Liver (tissue), 3 donors: ENCODE measurements at regions not wholly inside any gene's neighbourhood (a gene's known extent, or its start where the extent isn't known, plus 50 kb on each side); places are given as distances from the start of the nearest gene placed in this dataset.

Experiments
- EGR1 ChIP-seq, 2 donors: IDR thresholded peaks; 2 replicates each; pipeline ENCODE4 v1.6.1; 2016 to 2018; ENCODE audit warnings: antibody characterized with exemption in 2 of 2, low read depth in 2 of 2
- RAD21 ChIP-seq, 2 donors: IDR thresholded peaks; 2 replicates each; pipeline ENCODE4 v1.6.1; 2016; ENCODE audit warnings: antibody characterized with exemption in 2 of 2, mild to moderate bottlenecking in 2 of 2
- YY1 ChIP-seq: IDR thresholded peaks from 2 replicates; pipeline ENCODE4 v1.6.1; 2016; ENCODE audit warnings: antibody characterized with exemption, mild to moderate bottlenecking
- TF ChIP-seq, protein P1 (sequence below): fragments of 150-350 bp; IDR thresholded peaks from 2 replicates; pipeline ENCODE4 v1.5.1; 2017; ENCODE audit warnings: improper control_type of control experiment, low read depth, low read length; ENCODE audit not compliant: missing input control
- TF ChIP-seq, protein P2 (sequence below): IDR thresholded peaks from 2 replicates; pipeline ENCODE4 v1.6.1; 2016; ENCODE audit warnings: antibody characterized with exemption
- TF ChIP-seq, protein P3 (sequence below): IDR thresholded peaks from 2 replicates; pipeline ENCODE4 v1.6.1; 2016; ENCODE audit warnings: antibody characterized with exemption, mild to moderate bottlenecking
- donor health status: healthy.
- donor health status: healthy.

- TF ChIP-seq, protein P1, sequence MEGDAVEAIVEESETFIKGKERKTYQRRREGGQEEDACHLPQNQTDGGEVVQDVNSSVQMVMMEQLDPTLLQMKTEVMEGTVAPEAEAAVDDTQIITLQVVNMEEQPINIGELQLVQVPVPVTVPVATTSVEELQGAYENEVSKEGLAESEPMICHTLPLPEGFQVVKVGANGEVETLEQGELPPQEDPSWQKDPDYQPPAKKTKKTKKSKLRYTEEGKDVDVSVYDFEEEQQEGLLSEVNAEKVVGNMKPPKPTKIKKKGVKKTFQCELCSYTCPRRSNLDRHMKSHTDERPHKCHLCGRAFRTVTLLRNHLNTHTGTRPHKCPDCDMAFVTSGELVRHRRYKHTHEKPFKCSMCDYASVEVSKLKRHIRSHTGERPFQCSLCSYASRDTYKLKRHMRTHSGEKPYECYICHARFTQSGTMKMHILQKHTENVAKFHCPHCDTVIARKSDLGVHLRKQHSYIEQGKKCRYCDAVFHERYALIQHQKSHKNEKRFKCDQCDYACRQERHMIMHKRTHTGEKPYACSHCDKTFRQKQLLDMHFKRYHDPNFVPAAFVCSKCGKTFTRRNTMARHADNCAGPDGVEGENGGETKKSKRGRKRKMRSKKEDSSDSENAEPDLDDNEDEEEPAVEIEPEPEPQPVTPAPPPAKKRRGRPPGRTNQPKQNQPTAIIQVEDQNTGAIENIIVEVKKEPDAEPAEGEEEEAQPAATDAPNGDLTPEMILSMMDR: no peak
- TF ChIP-seq EGR1 (IDR thresholded peaks at IDR 0.05; ENCODE audit: low read depth in 2 of 2) (no peak), RAD21 (IDR thresholded peaks at IDR 0.05) (no peak), YY1 (no peak)
- TF ChIP-seq, protein P2, sequence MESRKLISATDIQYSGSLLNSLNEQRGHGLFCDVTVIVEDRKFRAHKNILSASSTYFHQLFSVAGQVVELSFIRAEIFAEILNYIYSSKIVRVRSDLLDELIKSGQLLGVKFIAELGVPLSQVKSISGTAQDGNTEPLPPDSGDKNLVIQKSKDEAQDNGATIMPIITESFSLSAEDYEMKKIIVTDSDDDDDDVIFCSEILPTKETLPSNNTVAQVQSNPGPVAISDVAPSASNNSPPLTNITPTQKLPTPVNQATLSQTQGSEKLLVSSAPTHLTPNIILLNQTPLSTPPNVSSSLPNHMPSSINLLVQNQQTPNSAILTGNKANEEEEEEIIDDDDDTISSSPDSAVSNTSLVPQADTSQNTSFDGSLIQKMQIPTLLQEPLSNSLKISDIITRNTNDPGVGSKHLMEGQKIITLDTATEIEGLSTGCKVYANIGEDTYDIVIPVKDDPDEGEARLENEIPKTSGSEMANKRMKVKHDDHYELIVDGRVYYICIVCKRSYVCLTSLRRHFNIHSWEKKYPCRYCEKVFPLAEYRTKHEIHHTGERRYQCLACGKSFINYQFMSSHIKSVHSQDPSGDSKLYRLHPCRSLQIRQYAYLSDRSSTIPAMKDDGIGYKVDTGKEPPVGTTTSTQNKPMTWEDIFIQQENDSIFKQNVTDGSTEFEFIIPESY: no peak
- TF ChIP-seq, protein P3, sequence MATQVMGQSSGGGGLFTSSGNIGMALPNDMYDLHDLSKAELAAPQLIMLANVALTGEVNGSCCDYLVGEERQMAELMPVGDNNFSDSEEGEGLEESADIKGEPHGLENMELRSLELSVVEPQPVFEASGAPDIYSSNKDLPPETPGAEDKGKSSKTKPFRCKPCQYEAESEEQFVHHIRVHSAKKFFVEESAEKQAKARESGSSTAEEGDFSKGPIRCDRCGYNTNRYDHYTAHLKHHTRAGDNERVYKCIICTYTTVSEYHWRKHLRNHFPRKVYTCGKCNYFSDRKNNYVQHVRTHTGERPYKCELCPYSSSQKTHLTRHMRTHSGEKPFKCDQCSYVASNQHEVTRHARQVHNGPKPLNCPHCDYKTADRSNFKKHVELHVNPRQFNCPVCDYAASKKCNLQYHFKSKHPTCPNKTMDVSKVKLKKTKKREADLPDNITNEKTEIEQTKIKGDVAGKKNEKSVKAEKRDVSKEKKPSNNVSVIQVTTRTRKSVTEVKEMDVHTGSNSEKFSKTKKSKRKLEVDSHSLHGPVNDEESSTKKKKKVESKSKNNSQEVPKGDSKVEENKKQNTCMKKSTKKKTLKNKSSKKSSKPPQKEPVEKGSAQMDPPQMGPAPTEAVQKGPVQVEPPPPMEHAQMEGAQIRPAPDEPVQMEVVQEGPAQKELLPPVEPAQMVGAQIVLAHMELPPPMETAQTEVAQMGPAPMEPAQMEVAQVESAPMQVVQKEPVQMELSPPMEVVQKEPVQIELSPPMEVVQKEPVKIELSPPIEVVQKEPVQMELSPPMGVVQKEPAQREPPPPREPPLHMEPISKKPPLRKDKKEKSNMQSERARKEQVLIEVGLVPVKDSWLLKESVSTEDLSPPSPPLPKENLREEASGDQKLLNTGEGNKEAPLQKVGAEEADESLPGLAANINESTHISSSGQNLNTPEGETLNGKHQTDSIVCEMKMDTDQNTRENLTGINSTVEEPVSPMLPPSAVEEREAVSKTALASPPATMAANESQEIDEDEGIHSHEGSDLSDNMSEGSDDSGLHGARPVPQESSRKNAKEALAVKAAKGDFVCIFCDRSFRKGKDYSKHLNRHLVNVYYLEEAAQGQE: no peak
Measured at GRCh38 chr13:73340069-73340468, 281.3 kb downstream of the KLF5 start.
